Stimulated activated CD8-positive, alpha-beta memory T cell treated with anti-CD3 and anti-CD28 coated beads, Interleukin-7, amount 100 ng/mL, for 24 hours (primary cell): ENCODE measurements at regions not wholly inside any gene's neighbourhood (a gene's known extent, or its start where the extent isn't known, plus 50 kb on each side); places are given as distances from the start of the nearest gene placed in this dataset.
"Not testable (repeated sequence)": the region's sequence is repeated elsewhere in the genome, so short reads cannot be mapped to it uniquely, and the experiment has no call there.

ENCODE experiments used
- DNase-seq: peaks from one replicate; pipeline ENCODE4 v3.0.0-alpha.2; 2020; ENCODE audit warnings: low read depth

- no peak for DNase-seq
Measured at GRCh38 chr7:3094701-3095445, 51.2 kb upstream of the CARD11 start.

GRCh38 chr7:3097734-3098133, 54.1 kb upstream of the CARD11 start:
- no peak for DNase-seq

GRCh38 chr7:3102159-3102558, 58.5 kb upstream of the CARD11 start:
- DNase-seq = no peak

GRCh38 chr7:3103614-3104398, 60.1 kb upstream of the CARD11 start:
- DNase-seq = no peak

GRCh38 chr7:3105856-3106255, 62.2 kb upstream of the CARD11 start:
- no peak for DNase-seq

- no peak for DNase-seq
Measured at GRCh38 chr7:3106361-3106826, 62.7 kb upstream of the CARD11 start.

GRCh38 chr7:3107228-3107763, 63.6 kb upstream of the CARD11 start:
- DNase-seq = no peak

- DNase-seq = no peak
Measured at GRCh38 chr7:3107889-3108570, 64.4 kb upstream of the CARD11 start.

GRCh38 chr7:3109311-3109915, 65.7 kb upstream of the CARD11 start:
- DNase-seq = no peak

- no peak for DNase-seq
Measured at GRCh38 chr7:3112479-3113134, 68.9 kb upstream of the CARD11 start.

GRCh38 chr7:3114917-3115316, 71.2 kb upstream of the CARD11 start:
- DNase-seq = no peak

GRCh38 chr7:3117081-3117480, 73.4 kb upstream of the CARD11 start:
- DNase-seq = no peak

- no peak for DNase-seq
Measured at GRCh38 chr7:3117488-3118231, 74.0 kb upstream of the CARD11 start.

- not testable (repeated sequence) for DNase-seq
Measured at GRCh38 chr7:3119352-3119927, 75.8 kb upstream of the CARD11 start.

GRCh38 chr7:3119963-3120362, 76.3 kb upstream of the CARD11 start:
- DNase-seq = no peak

GRCh38 chr7:3120513-3120912, 76.8 kb upstream of the CARD11 start:
- DNase-seq = no peak

GRCh38 chr7:3128857-3129490, 85.3 kb upstream of the CARD11 start:
- no peak for DNase-seq

GRCh38 chr7:3133811-3134385, 90.2 kb upstream of the CARD11 start:
- DNase-seq = no peak

GRCh38 chr7:3134745-3135144, 91.1 kb upstream of the CARD11 start:
- DNase-seq = no peak

- no peak for DNase-seq
Measured at GRCh38 chr7:3135626-3136025, 92.0 kb upstream of the CARD11 start.
